Type B pancreatic cell (in vitro differentiated cells): ENCODE measurements at regions not wholly inside any gene's neighbourhood (a gene's known extent, or its start where the extent isn't known, plus 50 kb on each side); places are given as distances from the start of the nearest gene placed in this dataset.
A peak's percentile ranks its signal among the peaks of the same experiment; 100 is the strongest.

Source experiments
- DNase-seq: peaks from one replicate; pipeline ENCODE4 v3.0.0; 2021; ENCODE audit warnings: mixed read lengths; ENCODE audit not compliant: unreplicated experiment; ENCODE audit errors: extremely low spot score
- H3K27ac Mint-ChIP-seq: 2 replicates; pipeline ENCODE4 v1.8.0; 2021; ENCODE audit warnings: mild to moderate bottlenecking, mixed read lengths
- H3K27me3 Mint-ChIP-seq: 2 replicates; pipeline ENCODE4 v1.8.0; 2021; ENCODE audit warnings: mixed read lengths
- H3K36me3 Mint-ChIP-seq: 2 replicates; pipeline ENCODE4 v1.8.0; 2021; ENCODE audit warnings: mixed read lengths
- H3K4me1 Mint-ChIP-seq: one replicate; pipeline ENCODE4 v1.8.0; 2021; ENCODE audit warnings: mixed read lengths; ENCODE audit not compliant: unreplicated experiment
- H3K4me3 Mint-ChIP-seq: 2 replicates; pipeline ENCODE4 v1.8.0; 2021; ENCODE audit warnings: mild to moderate bottlenecking, mixed read lengths
- H3K9me3 Mint-ChIP-seq: 2 replicates; pipeline ENCODE4 v1.8.0; 2021; ENCODE audit warnings: mixed read lengths
- TF ChIP-seq, protein P1 (sequence below): fragments of 200-600 bp; sonication (generic); conservative IDR thresholded peaks from 2 replicates; pipeline ENCODE4 v1.5.0; 2021; ENCODE audit warnings: antibody characterized with exemption, mild to moderate bottlenecking

DNA sequence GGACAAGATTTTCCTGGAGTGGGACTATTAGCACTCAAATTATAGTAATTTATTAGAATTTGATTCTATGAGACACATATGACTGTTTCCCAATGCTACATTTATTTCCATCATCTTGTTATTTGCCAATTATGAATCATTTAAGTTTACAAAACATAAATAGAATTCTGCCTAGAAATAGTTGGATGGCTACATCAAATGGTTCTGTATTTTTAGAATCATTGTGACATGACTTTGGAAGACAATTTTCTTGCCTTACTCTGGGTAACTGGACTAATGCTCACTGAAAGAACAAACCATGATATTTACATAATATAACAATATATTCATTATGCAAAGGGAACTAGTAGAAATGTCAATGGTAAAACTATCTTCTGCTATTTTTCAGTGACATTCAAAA lies 173.5 kb downstream of the ZIC1 start:
- Mint-ChIP-seq H3K27ac (no peak overlapping the region), H3K4me3 (no peak overlapping the region), H3K4me1 (no peaks in the 10 kb centered on the region), H3K36me3 (no peaks in the 10 kb centered on the region), H3K9me3 (no peaks in the 10 kb centered on the region), H3K27me3 (no peaks in the 10 kb centered on the region)
- no peak for DNase-seq
- TF ChIP-seq, protein P1, sequence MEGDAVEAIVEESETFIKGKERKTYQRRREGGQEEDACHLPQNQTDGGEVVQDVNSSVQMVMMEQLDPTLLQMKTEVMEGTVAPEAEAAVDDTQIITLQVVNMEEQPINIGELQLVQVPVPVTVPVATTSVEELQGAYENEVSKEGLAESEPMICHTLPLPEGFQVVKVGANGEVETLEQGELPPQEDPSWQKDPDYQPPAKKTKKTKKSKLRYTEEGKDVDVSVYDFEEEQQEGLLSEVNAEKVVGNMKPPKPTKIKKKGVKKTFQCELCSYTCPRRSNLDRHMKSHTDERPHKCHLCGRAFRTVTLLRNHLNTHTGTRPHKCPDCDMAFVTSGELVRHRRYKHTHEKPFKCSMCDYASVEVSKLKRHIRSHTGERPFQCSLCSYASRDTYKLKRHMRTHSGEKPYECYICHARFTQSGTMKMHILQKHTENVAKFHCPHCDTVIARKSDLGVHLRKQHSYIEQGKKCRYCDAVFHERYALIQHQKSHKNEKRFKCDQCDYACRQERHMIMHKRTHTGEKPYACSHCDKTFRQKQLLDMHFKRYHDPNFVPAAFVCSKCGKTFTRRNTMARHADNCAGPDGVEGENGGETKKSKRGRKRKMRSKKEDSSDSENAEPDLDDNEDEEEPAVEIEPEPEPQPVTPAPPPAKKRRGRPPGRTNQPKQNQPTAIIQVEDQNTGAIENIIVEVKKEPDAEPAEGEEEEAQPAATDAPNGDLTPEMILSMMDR = no peak

DNA sequence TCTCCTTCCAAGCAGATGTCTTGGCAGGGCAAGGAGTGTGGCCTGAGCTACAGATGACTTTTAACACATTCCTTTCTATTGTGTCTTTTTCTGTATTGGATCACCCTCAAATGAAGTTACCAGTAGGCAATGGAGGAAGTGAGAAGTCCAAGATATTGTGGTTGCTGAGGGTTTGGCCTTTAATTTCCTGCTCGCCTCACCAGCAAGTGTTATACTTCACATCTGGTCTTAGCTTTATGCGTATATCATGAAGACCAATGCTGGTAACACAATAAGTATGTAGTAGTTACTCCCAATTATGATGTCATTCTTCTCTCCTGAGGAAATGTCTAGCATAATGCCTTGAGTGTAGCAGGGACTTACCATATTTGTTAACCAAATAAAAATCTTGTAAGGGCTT lies 179.9 kb downstream of the ZIC1 start:
- Mint-ChIP-seq H3K36me3 (no peaks in the 10 kb centered on the region), H3K27ac (no peak overlapping the region), H3K4me1 (no peaks in the 10 kb centered on the region), H3K4me3 (no peak overlapping the region), H3K27me3 (no peaks in the 10 kb centered on the region), H3K9me3 (peaks cover 4% of the 10 kb centered on the region)
- TF ChIP-seq, protein P1 = no peak
- DNase-seq = no peak

DNA sequence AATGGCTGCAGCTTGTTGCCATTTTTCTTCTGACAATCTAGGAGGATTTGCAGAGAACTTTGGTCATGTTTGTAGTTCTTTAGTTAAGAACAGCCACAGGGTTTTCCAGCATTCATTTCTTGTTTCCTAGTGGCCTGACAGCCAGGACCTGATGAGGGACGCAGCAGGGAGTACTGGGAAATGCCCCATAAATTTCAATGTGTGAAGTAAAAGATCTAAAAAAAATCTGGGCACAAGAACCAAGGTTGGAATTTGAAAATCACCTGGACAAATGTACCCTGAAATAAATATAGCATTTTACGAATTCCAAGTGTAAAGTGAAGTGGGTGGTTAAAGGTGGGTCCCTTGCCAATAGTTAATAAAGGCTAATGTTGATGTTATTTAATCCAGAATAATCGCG lies 195.0 kb downstream of the ZIC1 start:
- Mint-ChIP-seq H3K27me3 (peaks cover 7% of the 10 kb centered on the region), H3K4me3 (no peak overlapping the region), H3K9me3 (peaks cover 4% of the 10 kb centered on the region), H3K4me1 (peaks cover 10% of the 10 kb centered on the region), H3K27ac (no peak overlapping the region), H3K36me3 (peaks cover 4% of the 10 kb centered on the region)
- TF ChIP-seq, protein P1 = no peak
- DNase-seq = no peak

DNA sequence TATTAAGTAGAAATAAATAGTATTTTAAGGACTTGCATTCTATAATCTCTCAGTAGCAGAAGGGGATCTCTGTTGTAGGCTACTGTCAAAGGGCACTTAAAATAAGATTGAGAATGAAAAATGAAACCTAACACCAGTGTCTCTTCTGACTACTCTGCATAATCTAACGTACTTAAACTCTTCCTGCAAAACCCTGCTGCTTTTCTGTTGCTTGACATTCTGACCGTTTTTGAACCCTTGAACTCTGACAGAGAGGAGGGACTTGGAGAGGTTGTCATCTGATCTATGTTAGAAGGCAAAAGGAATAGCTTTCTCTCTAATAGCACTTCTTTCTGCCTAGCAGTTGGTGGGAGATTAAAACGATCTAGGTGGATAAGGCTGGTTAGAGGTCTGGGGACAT lies 204.6 kb downstream of the ZIC1 start:
- H3K4me3 Mint-ChIP-seq = peak overlapping the region; percentile 69
- no peak for DNase-seq
- H3K4me1 Mint-ChIP-seq = peaks cover 33% of the 10 kb centered on the region
- H3K27ac Mint-ChIP-seq = no peak overlapping the region
- H3K36me3 Mint-ChIP-seq = no peaks in the 10 kb centered on the region
- no peaks in the 10 kb centered on the region for H3K27me3 Mint-ChIP-seq
- no peaks in the 10 kb centered on the region for H3K9me3 Mint-ChIP-seq
- TF ChIP-seq, protein P1 = no peak

DNA sequence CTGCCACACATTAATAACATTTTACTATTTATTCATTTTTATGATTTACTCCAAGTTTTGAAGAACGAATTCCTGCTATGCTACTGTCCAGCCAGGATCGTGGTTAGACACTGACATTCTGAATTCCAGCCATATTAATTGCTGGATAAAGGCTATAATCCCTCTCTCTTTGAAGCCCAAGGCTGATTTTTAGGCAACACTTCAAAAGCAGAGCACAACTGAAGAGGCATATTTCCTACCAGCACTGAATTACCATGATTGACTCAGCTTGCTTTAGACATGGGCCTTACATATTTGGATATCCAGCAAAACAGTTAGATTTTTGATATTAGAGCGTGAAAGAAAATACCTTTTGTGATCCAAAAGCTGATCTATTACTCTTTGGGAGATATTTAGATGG lies 205.0 kb downstream of the ZIC1 start:
- no peak overlapping the region for H3K27ac Mint-ChIP-seq
- no peaks in the 10 kb centered on the region for H3K9me3 Mint-ChIP-seq
- no peak overlapping the region for H3K4me3 Mint-ChIP-seq

DNA sequence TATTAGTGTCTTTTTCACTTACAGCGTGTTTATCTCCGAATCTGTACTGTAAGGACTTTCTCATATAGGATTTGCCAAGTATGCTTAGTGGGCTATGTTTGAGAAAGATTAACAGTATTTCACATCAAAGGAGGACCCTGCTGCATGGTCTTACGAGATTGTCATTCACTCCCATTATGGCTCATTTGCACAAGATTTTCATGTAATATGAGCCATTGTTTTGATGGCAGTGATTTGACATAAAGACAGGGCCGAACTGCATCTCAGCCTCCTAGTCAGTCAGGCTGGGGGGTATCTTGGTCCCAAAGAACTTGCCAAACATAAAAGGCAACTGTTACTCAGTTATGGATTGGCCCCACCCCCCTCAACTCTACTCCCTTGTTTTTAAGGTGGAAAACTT lies 205.9 kb downstream of the ZIC1 start:
- TF ChIP-seq, protein P1 = no peak
- Mint-ChIP-seq H3K36me3 (no peaks in the 10 kb centered on the region), H3K27ac (no peak overlapping the region), H3K4me3 (no peak overlapping the region), H3K4me1 (peaks cover 39% of the 10 kb centered on the region), H3K9me3 (no peaks in the 10 kb centered on the region), H3K27me3 (no peaks in the 10 kb centered on the region)
- no peak for DNase-seq

More for the DNA sequence above, 205.0 kb downstream of the ZIC1 start:
- DNase-seq = no peak
- no peaks in the 10 kb centered on the region for H3K36me3 Mint-ChIP-seq
- TF ChIP-seq, protein P1 = no peak
- H3K4me1 Mint-ChIP-seq = peaks cover 35% of the 10 kb centered on the region
- no peaks in the 10 kb centered on the region for H3K27me3 Mint-ChIP-seq
